ENCODE measurements at regions not wholly inside any gene's neighbourhood (a gene's known extent, or its start where the extent isn't known, plus 50 kb on each side); places are given as distances from the start of the nearest gene placed in this dataset.

DNA sequence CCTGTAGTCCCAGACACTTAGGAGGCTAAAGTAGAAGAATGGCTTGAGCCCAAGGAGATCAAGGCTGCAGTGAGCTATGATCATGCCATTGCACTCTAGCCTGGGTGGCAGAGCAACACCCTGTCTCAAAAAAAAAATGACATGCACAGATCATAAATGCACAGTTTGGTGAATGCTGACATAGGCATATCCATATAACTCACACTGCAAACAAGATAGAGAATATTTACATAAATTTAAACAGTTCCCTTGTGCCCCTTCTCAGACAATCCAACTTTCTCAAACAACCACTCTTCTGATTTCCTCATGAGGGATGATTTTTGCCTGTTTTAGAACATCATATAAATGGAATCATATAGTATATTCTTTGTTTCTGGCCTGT lies 88.7 kb upstream of the CAST start:
- TF ChIP-seq, protein P1, sequence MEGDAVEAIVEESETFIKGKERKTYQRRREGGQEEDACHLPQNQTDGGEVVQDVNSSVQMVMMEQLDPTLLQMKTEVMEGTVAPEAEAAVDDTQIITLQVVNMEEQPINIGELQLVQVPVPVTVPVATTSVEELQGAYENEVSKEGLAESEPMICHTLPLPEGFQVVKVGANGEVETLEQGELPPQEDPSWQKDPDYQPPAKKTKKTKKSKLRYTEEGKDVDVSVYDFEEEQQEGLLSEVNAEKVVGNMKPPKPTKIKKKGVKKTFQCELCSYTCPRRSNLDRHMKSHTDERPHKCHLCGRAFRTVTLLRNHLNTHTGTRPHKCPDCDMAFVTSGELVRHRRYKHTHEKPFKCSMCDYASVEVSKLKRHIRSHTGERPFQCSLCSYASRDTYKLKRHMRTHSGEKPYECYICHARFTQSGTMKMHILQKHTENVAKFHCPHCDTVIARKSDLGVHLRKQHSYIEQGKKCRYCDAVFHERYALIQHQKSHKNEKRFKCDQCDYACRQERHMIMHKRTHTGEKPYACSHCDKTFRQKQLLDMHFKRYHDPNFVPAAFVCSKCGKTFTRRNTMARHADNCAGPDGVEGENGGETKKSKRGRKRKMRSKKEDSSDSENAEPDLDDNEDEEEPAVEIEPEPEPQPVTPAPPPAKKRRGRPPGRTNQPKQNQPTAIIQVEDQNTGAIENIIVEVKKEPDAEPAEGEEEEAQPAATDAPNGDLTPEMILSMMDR (conservative IDR thresholded peaks at IDR 0.05): no peak
- TF ChIP-seq EZH2 (IDR thresholded peaks at IDR 0.05; ENCODE audit: low read depth): no peak

Measured in PC-9 (cell line).